ENCODE measurements at regions not wholly inside any gene's neighbourhood (a gene's known extent, or its start where the extent isn't known, plus 50 kb on each side); places are given as distances from the start of the nearest gene placed in this dataset.

DNA sequence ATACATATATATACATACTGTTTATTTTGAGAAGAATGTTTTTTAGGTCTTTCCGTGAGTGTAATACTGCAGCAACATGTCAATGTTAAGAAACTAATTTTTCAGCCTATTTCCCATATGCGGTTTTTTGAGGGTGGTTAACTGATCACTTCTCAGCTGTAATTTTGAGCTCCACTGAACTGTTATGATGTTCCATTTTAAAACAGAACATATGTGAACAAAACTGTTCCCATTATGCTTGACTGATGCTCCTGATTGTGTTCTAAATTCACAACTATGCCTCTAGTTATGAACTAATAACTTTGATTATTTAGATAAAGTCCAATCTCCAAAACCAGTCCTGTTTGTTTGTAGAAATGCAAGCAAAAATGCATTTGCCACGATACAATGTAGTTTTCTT lies 511.2 kb upstream of the FSIP2 start (continued):
- TF ChIP-seq, protein P1, sequence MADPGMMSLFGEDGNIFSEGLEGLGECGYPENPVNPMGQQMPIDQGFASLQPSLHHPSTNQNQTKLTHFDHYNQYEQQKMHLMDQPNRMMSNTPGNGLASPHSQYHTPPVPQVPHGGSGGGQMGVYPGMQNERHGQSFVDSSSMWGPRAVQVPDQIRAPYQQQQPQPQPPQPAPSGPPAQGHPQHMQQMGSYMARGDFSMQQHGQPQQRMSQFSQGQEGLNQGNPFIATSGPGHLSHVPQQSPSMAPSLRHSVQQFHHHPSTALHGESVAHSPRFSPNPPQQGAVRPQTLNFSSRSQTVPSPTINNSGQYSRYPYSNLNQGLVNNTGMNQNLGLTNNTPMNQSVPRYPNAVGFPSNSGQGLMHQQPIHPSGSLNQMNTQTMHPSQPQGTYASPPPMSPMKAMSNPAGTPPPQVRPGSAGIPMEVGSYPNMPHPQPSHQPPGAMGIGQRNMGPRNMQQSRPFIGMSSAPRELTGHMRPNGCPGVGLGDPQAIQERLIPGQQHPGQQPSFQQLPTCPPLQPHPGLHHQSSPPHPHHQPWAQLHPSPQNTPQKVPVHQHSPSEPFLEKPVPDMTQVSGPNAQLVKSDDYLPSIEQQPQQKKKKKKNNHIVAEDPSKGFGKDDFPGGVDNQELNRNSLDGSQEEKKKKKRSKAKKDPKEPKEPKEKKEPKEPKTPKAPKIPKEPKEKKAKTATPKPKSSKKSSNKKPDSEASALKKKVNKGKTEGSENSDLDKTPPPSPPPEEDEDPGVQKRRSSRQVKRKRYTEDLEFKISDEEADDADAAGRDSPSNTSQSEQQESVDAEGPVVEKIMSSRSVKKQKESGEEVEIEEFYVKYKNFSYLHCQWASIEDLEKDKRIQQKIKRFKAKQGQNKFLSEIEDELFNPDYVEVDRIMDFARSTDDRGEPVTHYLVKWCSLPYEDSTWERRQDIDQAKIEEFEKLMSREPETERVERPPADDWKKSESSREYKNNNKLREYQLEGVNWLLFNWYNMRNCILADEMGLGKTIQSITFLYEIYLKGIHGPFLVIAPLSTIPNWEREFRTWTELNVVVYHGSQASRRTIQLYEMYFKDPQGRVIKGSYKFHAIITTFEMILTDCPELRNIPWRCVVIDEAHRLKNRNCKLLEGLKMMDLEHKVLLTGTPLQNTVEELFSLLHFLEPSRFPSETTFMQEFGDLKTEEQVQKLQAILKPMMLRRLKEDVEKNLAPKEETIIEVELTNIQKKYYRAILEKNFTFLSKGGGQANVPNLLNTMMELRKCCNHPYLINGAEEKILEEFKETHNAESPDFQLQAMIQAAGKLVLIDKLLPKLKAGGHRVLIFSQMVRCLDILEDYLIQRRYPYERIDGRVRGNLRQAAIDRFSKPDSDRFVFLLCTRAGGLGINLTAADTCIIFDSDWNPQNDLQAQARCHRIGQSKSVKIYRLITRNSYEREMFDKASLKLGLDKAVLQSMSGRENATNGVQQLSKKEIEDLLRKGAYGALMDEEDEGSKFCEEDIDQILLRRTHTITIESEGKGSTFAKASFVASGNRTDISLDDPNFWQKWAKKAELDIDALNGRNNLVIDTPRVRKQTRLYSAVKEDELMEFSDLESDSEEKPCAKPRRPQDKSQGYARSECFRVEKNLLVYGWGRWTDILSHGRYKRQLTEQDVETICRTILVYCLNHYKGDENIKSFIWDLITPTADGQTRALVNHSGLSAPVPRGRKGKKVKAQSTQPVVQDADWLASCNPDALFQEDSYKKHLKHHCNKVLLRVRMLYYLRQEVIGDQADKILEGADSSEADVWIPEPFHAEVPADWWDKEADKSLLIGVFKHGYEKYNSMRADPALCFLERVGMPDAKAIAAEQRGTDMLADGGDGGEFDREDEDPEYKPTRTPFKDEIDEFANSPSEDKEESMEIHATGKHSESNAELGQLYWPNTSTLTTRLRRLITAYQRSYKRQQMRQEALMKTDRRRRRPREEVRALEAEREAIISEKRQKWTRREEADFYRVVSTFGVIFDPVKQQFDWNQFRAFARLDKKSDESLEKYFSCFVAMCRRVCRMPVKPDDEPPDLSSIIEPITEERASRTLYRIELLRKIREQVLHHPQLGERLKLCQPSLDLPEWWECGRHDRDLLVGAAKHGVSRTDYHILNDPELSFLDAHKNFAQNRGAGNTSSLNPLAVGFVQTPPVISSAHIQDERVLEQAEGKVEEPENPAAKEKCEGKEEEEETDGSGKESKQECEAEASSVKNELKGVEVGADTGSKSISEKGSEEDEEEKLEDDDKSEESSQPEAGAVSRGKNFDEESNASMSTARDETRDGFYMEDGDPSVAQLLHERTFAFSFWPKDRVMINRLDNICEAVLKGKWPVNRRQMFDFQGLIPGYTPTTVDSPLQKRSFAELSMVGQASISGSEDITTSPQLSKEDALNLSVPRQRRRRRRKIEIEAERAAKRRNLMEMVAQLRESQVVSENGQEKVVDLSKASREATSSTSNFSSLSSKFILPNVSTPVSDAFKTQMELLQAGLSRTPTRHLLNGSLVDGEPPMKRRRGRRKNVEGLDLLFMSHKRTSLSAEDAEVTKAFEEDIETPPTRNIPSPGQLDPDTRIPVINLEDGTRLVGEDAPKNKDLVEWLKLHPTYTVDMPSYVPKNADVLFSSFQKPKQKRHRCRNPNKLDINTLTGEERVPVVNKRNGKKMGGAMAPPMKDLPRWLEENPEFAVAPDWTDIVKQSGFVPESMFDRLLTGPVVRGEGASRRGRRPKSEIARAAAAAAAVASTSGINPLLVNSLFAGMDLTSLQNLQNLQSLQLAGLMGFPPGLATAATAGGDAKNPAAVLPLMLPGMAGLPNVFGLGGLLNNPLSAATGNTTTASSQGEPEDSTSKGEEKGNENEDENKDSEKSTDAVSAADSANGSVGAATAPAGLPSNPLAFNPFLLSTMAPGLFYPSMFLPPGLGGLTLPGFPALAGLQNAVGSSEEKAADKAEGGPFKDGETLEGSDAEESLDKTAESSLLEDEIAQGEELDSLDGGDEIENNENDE (IDR thresholded peaks at IDR 0.05; ENCODE audit: insufficient replicate concordance, low read length), result no peak
- TF ChIP-seq ZNF274 (IDR thresholded peaks at IDR 0.05; ENCODE audit: borderline replicate concordance, extremely low read depth, low read length) (no peak), SP1 (IDR thresholded peaks at IDR 0.05; ENCODE audit: low read depth, low read length) (no peak), CHD2 (IDR thresholded peaks at IDR 0.05; ENCODE audit: low read length) (no peak)

Measured in H1 (cell line).